Stomach (tissue), 4 donors: ENCODE measurements at regions not wholly inside any gene's neighbourhood (a gene's known extent, or its start where the extent isn't known, plus 50 kb on each side); places are given as distances from the start of the nearest gene placed in this dataset.

Experiments
- EP300 ChIP-seq: sonication (generic); formaldehyde crosslinking; IDR thresholded peaks from one replicate; pipeline ENCODE4 v1.6.1; 2017; ENCODE audit warnings: antibody characterized with exemption
- TF ChIP-seq, protein P1 (sequence below), 7 experiments: fragments of 450-650 bp in 4 of 7; fragments of 200-600 bp in 3 of 7; sonication (generic) in 3 of 7; IDR thresholded peaks; one replicate each; pipeline ENCODE4 v1.5.1; 2016 to 2019; ENCODE audit warnings: antibody characterized with exemption in 7 of 7, control low read depth in 2 of 7, mild to moderate bottlenecking in 1 of 7

DNA sequence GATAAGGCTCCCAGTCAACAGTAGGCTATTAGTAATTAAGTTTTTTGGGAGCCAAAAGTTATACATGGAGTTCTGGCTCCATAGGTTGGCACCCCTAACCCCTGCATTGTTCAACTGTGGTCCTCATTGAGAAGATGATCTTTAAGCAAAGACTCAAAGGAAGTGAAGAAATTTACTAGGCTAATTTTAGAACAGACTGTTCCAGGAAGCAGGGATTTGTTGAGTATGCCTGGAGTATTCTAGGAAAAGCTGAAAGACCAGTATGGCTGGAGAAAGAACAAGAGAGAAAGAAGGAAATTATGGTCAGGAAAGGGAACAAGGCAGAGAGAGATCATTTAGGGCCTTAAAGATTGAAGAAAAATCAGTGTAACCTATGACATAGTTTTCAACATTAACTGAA lies 125.1 kb downstream of the PMAIP1 start:
- TF ChIP-seq, protein P1, sequence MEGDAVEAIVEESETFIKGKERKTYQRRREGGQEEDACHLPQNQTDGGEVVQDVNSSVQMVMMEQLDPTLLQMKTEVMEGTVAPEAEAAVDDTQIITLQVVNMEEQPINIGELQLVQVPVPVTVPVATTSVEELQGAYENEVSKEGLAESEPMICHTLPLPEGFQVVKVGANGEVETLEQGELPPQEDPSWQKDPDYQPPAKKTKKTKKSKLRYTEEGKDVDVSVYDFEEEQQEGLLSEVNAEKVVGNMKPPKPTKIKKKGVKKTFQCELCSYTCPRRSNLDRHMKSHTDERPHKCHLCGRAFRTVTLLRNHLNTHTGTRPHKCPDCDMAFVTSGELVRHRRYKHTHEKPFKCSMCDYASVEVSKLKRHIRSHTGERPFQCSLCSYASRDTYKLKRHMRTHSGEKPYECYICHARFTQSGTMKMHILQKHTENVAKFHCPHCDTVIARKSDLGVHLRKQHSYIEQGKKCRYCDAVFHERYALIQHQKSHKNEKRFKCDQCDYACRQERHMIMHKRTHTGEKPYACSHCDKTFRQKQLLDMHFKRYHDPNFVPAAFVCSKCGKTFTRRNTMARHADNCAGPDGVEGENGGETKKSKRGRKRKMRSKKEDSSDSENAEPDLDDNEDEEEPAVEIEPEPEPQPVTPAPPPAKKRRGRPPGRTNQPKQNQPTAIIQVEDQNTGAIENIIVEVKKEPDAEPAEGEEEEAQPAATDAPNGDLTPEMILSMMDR (IDR thresholded peaks at IDR 0.05): no peak
- no peak for TF ChIP-seq EP300
